Activated naive CD8-positive, alpha-beta T cell treated with anti-CD3 and anti-CD28 coated beads, Interleukin-2, amount 10 ng/mL, durations not matched to agents 7 days and 5 days (primary cell): ENCODE measurements at regions not wholly inside any gene's neighbourhood (a gene's known extent, or its start where the extent isn't known, plus 50 kb on each side); places are given as distances from the start of the nearest gene placed in this dataset.
"Not testable (repeated sequence)": the region's sequence is repeated elsewhere in the genome, so short reads cannot be mapped to it uniquely, and the experiment has no call there.

ENCODE experiments used
- ATAC-seq: fragments of 150-1000 bp; cut with Tn5 transposase; one replicate; pipeline ENCODE4 v1.10.0; 2021; ENCODE audit warnings: low read depth, moderate library complexity
- POLR2A ChIA-PET: fragments of 350-600 bp; sonication (Branson Sonifier 250); formaldehyde crosslinking; loops from one replicate; lab custom pipeline; 2021; ENCODE audit warnings: antibody characterized with exemption; lab: Charles Lee
- DNase-seq: peaks from one replicate; pipeline ENCODE4 v3.0.0; 2021
- H3K27ac Mint-ChIP-seq: one replicate; pipeline ENCODE4 v1.8.0; 2022; ENCODE audit warnings: mild to moderate bottlenecking, mixed read lengths
- H3K27me3 Mint-ChIP-seq: one replicate; pipeline ENCODE4 v1.8.0; 2022; ENCODE audit warnings: mild to moderate bottlenecking, moderate library complexity, mixed read lengths
- H3K36me3 Mint-ChIP-seq: one replicate; pipeline ENCODE4 v1.8.0; 2021; ENCODE audit warnings: mild to moderate bottlenecking, mixed read lengths
- H3K4me1 Mint-ChIP-seq: one replicate; pipeline ENCODE4 v1.8.0; 2021; ENCODE audit warnings: mixed read lengths
- H3K4me3 Mint-ChIP-seq: one replicate; pipeline ENCODE4 v1.8.0; 2022; ENCODE audit warnings: mild to moderate bottlenecking, moderate library complexity, mixed read lengths
- H3K9me3 Mint-ChIP-seq: one replicate; pipeline ENCODE4 v1.8.0; 2021; ENCODE audit warnings: mixed read lengths

DNA sequence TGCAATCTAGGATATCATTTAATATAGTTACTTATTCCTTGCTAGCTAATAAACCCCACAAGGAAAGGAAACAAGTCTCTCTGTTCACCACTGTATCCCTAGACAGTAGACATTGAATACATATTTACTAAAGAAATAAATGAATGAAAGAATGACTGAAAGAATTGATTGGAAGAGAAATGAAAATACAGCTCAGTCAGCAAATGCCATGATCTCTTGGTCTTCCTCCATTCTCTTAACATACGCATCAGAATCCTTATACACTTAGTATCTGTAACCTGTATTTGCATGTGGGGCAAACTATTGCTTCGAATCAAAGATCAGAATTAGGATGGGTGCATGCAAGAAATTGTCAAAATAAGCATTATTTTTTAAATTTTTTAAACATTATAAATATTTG lies 500.8 kb upstream of the ADGRL2 start:
- Mint-ChIP-seq H3K27ac (no peak overlapping the region), H3K27me3 (no peaks in the 10 kb centered on the region), H3K9me3 (no peaks in the 10 kb centered on the region), H3K4me1 (no peaks in the 10 kb centered on the region), H3K4me3 (no peak overlapping the region), H3K36me3 (no peaks in the 10 kb centered on the region)
- DNase-seq = no peak
- POLR2A ChIA-PET = no interaction called here
- ATAC-seq = no peak

DNA sequence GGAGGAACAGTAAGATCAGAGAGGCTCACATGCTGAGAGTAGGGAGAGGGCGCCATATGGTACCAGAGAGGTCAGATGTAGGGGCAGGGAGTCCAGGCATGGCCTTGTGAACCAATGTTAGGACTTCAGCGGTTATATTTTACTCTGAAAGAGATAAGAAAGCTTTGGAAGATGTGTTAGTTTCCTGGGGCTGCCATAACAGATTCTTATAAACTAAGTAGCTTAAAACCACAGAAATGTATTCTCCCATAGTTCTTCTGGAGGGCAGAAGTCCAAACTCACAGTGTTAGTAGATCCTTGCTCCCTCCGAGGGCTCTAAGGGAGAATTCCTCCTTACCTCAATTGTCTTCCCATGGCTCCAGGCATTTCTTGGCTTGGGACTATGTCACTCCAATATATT lies 502.5 kb upstream of the ADGRL2 start:
- DNase-seq (no peak), ATAC-seq (no peak)
- POLR2A ChIA-PET = no interaction called here
- Mint-ChIP-seq H3K27me3 (no peaks in the 10 kb centered on the region), H3K4me1 (no peaks in the 10 kb centered on the region), H3K9me3 (no peaks in the 10 kb centered on the region), H3K4me3 (no peak overlapping the region), H3K27ac (no peak overlapping the region), H3K36me3 (no peaks in the 10 kb centered on the region)

DNA sequence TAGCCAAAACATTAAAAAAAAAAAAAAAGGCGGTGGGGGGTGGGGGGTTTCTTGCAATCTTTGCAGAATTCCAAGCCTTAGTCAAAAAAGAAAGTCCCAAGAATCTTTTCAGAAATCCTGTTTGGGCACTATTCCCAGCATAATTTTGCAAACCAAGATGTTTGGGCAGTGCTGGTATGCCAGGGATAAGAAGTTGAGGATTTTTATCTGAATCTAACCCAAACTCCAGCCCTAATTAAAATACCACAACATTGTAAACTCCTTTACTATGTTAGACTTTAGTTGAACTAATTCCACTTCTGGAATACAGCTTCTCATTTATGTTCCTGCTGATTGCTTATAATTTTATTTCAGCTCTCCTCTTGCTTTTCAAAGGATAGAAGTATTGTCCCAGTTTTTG lies 504.1 kb upstream of the ADGRL2 start:
- ATAC-seq (no peak), DNase-seq (no peak)
- POLR2A ChIA-PET = no interaction called here
- Mint-ChIP-seq H3K27ac (no peak overlapping the region), H3K4me3 (no peak overlapping the region), H3K4me1 (no peaks in the 10 kb centered on the region), H3K9me3 (no peaks in the 10 kb centered on the region), H3K27me3 (no peaks in the 10 kb centered on the region), H3K36me3 (no peaks in the 10 kb centered on the region)

DNA sequence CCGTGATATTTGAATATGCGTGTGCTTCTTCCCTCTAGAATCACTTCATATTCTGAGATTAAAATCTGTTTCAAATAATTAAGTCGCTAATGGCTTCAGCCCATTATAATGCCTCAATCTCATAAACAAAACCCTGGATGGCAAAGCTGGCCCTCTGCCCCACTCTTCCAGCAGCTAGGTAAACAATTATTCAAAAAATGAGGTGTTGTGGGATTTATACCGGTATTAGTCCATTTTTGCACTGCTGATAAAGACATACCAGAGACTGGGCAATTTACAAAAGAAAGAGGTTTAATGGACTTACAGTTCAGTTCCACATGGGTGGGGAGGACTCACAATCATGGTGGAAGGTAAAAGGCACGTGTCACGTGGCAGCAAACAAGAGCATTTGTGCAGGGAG lies 510.4 kb upstream of the ADGRL2 start:
- H3K4me1 Mint-ChIP-seq = no peaks in the 10 kb centered on the region
- no peaks in the 10 kb centered on the region for H3K27me3 Mint-ChIP-seq
- H3K27ac Mint-ChIP-seq = no peak overlapping the region
- no peak overlapping the region for H3K4me3 Mint-ChIP-seq
- DNase-seq (no peak), ATAC-seq (no peak)
- H3K9me3 Mint-ChIP-seq = no peaks in the 10 kb centered on the region
- no peaks in the 10 kb centered on the region for H3K36me3 Mint-ChIP-seq
- POLR2A ChIA-PET = no interaction called here

DNA sequence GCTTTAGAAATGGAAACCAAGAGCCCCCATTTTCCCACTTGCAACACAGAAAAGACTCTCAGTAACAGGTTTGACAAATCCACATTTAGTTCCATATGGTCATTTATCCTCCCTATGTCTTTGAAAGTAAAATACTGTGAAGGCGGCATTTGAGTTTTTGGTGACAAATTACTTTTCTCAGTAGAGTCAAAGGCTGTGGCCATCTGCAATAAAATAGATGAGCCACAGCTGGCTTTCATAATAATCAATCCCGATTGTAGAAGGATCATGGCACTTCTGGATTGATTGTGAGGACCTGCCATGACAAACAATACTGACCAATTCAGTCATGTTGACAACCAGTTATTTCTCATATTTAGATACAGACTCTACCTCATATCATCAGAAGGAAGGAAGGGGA lies 512.0 kb upstream of the ADGRL2 start:
- Mint-ChIP-seq H3K27ac (no peak overlapping the region), H3K27me3 (no peaks in the 10 kb centered on the region), H3K4me1 (no peaks in the 10 kb centered on the region), H3K4me3 (no peak overlapping the region), H3K36me3 (no peaks in the 10 kb centered on the region), H3K9me3 (no peaks in the 10 kb centered on the region)
- POLR2A ChIA-PET = no interaction called here
- ATAC-seq (no peak), DNase-seq (no peak)

DNA sequence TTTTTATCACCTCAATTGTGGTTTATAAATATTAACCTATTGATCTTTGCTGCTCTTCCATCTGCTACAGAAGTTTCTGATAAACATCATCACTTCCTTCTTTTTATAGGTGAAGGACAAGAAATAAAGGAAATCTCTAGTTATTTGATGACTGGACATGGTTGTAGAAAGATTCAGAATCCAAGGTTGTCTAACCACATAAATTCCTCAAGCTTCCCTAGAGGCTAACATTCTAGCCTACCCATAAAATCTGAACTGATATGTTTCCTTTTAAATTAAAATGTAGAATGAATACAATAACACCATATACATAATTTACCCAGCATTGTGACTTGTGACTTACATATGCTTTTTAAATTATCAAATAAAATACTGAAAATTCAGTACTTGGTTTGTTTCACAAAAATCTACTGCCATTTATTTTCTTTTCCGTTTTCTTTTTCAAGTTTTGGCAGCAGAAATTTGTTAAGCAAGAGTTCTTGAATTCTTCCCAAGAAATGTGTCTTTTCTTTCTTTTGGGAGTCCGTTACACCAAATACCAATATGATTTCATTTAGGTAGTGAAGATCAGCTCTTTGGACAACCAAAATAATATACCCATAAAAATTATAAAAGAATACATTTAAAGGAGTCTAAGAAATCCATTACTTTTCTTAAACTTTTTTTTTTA lies 513.2 kb upstream of the ADGRL2 start:
- Mint-ChIP-seq H3K4me1 (no peaks in the 10 kb centered on the region), H3K4me3 (no peak overlapping the region), H3K27me3 (no peaks in the 10 kb centered on the region), H3K27ac (no peak overlapping the region), H3K9me3 (no peaks in the 10 kb centered on the region), H3K36me3 (no peaks in the 10 kb centered on the region)
- POLR2A ChIA-PET = no interaction called here
- DNase-seq = no peak
- ATAC-seq = no peak

DNA sequence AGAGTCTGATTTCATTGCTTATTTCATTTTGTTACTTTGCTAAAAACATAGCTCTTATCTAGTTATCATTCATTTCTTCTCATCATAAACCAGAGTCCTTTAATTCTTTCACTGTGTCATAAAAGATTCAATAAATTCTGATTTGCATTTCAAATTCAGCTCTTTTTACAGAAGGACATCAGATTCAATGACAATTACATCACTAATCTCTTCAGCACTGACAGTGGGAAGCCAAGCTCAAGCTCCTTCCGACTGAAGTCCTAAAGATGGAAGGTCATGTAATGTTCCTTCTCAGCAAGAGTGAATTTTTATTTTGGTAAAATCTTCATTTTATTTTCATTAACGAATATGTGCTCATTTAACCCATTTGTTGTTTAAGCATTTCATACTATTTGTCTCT lies 530.7 kb upstream of the ADGRL2 start:
- Mint-ChIP-seq H3K4me1 (no peaks in the 10 kb centered on the region), H3K9me3 (peaks cover 2% of the 10 kb centered on the region), H3K36me3 (no peaks in the 10 kb centered on the region), H3K27ac (no peak overlapping the region), H3K27me3 (no peaks in the 10 kb centered on the region), H3K4me3 (no peak overlapping the region)
- no peak for ATAC-seq
- POLR2A ChIA-PET = no interaction called here
- DNase-seq = no peak

DNA sequence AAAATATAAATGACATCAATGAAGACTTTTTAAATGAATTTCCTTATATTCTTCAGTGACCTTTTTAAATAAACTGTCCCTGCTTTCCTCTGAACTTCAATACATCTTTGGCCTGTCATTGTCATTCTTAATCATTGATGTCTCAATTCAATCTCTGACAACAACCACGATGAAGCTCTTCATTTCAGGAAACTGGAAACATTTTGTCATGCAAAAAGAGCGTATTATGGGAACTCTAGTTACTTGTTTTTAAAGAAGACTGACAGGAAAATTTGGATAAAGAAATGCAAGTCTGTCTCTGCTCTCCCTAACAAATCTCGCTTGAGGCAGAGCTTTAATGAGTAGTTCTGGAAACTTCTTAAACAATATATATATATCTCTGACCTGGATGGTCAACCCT lies 535.8 kb upstream of the ADGRL2 start:
- no peaks in the 10 kb centered on the region for H3K36me3 Mint-ChIP-seq
- no peak overlapping the region for H3K4me3 Mint-ChIP-seq
- H3K4me1 Mint-ChIP-seq = no peaks in the 10 kb centered on the region
- ATAC-seq (no peak), DNase-seq (no peak)
- H3K27ac Mint-ChIP-seq = no peak overlapping the region
- POLR2A ChIA-PET = no interaction called here
- H3K27me3 Mint-ChIP-seq = no peaks in the 10 kb centered on the region
- peaks cover 2% of the 10 kb centered on the region for H3K9me3 Mint-ChIP-seq

DNA sequence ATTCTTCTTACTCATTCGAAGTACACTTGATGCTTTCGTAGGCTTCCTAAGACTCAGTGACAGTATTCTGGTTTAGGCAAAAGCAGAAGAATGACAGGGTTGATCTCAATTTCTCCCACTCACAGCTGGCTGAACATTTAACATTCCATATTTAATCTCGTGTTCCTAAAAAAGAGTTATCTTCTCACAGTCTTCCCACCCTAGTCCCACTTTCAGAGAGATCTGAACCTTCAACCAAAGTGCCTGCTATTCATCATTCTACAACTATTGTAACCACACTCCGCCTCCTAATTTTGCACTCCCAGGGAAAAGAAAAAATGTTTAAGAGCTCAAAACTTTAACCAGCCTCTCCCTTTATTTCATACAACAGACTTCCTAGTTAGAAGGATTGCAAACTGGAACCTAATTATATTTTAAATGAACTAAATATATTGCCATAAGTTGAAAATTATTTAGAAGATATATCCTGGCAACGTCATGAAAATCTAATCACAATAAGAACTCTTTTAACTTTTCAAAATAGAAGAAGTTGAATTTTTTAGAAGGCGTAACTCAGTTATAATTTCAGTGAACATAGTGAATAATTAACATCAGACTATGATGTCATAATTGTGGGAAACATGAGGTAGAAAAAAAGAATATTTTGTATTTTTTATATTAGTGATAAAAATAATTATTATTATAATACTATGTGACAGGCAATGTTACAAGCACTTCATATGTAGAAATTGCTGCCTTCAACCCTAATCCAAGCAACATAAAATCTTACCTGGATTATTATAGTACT lies 540.9 kb upstream of the ADGRL2 start:
- Mint-ChIP-seq H3K27ac (no peak overlapping the region), H3K36me3 (no peaks in the 10 kb centered on the region), H3K4me1 (no peaks in the 10 kb centered on the region), H3K9me3 (peaks cover 2% of the 10 kb centered on the region), H3K4me3 (no peak overlapping the region), H3K27me3 (no peaks in the 10 kb centered on the region)
- no peak for DNase-seq
- POLR2A ChIA-PET = no interaction called here
- no peak for ATAC-seq

DNA sequence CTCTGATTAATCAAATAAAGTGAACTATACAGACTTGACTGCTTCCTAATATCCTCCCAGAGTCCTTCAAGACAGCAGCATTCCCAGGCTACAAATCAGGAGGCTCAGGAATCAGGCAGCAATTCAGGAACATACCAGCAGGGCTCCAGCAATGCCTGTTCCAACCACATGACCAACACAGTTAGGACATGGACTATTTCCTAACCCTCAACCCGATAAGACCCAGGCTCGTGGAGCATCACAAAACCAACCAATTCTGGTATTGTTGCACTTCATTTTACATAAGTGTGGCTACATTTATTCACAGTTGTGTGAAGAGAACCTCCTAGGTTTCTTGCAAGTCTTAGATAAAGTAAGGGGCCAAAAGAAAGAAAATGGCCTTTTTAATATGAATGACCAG lies 546.2 kb upstream of the ADGRL2 start:
- Mint-ChIP-seq H3K36me3 (no peaks in the 10 kb centered on the region), H3K9me3 (peaks cover 1% of the 10 kb centered on the region), H3K27me3 (no peaks in the 10 kb centered on the region), H3K4me1 (no peaks in the 10 kb centered on the region), H3K27ac (no peak overlapping the region), H3K4me3 (no peak overlapping the region)
- ATAC-seq = no peak
- no peak for DNase-seq
- POLR2A ChIA-PET = no interaction called here

DNA sequence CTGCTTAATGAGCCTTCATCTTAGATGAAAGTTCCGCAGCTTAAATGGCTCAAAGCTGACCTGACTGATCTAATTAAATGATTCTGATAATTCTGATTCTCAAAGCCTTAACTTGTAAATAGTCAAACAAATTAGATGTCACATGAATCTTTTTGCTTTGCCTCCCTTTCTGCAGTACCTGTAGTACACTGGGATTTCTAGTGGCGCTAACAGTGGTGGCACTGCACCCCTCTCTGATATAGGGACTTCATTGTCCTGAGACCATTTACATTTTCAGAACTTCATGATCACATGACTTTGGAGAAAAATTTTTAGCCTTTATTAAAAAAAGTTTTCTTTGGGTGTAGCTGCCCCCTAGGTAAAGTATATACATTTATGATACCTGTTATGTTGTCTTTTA lies 546.7 kb upstream of the ADGRL2 start:
- no peak overlapping the region for H3K4me3 Mint-ChIP-seq
- no peak overlapping the region for H3K27ac Mint-ChIP-seq
- no peaks in the 10 kb centered on the region for H3K27me3 Mint-ChIP-seq
- POLR2A ChIA-PET = no interaction called here
- no peaks in the 10 kb centered on the region for H3K4me1 Mint-ChIP-seq
- no peaks in the 10 kb centered on the region for H3K36me3 Mint-ChIP-seq
- peaks cover 1% of the 10 kb centered on the region for H3K9me3 Mint-ChIP-seq
- ATAC-seq (no peak), DNase-seq (no peak)

DNA sequence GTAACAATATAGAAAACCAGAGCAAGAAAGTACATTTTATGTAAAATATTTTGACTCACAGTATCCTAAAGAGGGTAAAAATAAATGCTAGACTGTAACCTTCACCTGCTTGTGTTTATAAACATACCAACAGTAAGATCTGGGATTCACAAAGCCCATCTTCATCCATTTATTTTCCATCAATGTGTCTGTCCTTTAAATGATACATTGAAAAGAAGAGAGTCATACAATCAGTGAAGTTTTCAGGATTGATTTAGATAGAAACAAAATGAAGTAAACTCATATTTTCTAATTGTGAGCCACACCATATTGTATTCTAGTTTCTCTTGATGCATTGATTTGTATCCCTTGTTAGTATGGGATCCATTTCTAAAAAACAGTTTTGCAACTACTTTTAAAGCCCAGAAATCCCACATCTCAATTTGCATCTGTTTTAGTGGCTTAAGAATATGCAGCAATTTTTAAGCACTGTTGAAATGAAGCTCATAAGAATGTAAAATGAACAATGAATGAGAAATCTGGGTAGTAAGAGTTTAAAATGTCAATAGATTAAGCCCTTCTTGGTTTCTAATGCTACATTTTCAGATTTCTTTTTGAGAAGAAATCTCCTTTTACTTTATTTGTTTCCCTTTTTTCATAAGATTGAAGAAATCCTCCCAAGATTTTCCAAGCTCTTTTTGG lies 548.1 kb upstream of the ADGRL2 start:
- Mint-ChIP-seq H3K27me3 (no peaks in the 10 kb centered on the region), H3K4me3 (no peak overlapping the region), H3K4me1 (no peaks in the 10 kb centered on the region), H3K36me3 (no peaks in the 10 kb centered on the region), H3K9me3 (peaks cover 1% of the 10 kb centered on the region), H3K27ac (no peak overlapping the region)
- POLR2A ChIA-PET = no interaction called here
- DNase-seq = no peak
- ATAC-seq = no peak

DNA sequence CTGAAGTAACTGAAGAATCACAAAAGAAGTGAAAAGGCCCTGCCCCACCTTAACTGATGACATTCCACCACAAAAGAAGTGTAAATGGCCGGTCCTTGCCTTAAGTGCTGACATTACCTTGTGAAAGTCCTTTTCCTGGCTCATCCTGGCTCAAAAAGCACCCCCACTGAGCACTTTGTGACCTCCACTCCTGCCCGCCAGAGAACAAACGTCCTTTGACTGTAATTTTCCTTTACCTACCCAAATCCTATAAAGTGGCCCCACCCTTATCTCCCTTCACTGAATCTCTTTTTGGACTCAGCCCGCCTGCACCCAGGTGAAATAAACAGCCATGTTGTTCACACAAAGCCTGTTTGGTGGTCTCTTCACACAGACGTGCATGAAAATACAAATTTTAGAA lies 549.9 kb upstream of the ADGRL2 start:
- POLR2A ChIA-PET, ATAC-seq, H3K9me3 Mint-ChIP-seq, H3K4me1 Mint-ChIP-seq, H3K27me3 Mint-ChIP-seq, H3K36me3 Mint-ChIP-seq, DNase-seq, H3K4me3 Mint-ChIP-seq, H3K27ac Mint-ChIP-seq: not testable (repeated sequence)
